Peyer's patch (tissue), 4 donors: ENCODE measurements at regions not wholly inside any gene's neighbourhood (a gene's known extent, or its start where the extent isn't known, plus 50 kb on each side); places are given as distances from the start of the nearest gene placed in this dataset.

ENCODE experiments used
- CTCF ChIP-seq, 6 experiments: fragments of 450-650 bp in 4 of 6; fragments of 200-600 bp in 2 of 6; sonication (generic) in 1 of 6; IDR thresholded peaks; one replicate each; pipeline ENCODE4 v1.5.1; 2017 to 2019; ENCODE audit warnings: antibody characterized with exemption in 6 of 6, mild to moderate bottlenecking in 3 of 6, moderate library complexity in 1 of 6
- POLR2A ChIP-seq, 2 donors: fragments of 450-650 bp; IDR thresholded peaks; one replicate each; pipeline ENCODE4 v1.5.1; 2017; ENCODE audit warnings: antibody characterized with exemption in 2 of 2, mild to moderate bottlenecking in 2 of 2, moderate library complexity in 2 of 2

- no peak for TF ChIP-seq CTCF (IDR thresholded peaks at IDR 0.05)
- no peak for TF ChIP-seq POLR2A (IDR thresholded peaks at IDR 0.05)
These were observed 666.2 kb upstream of the FBXO33 start for GRCh38 chr14:40098468-40098867.
